ENCODE measurements at regions not wholly inside any gene's neighbourhood (a gene's known extent, or its start where the extent isn't known, plus 50 kb on each side); places are given as distances from the start of the nearest gene placed in this dataset.

DNA sequence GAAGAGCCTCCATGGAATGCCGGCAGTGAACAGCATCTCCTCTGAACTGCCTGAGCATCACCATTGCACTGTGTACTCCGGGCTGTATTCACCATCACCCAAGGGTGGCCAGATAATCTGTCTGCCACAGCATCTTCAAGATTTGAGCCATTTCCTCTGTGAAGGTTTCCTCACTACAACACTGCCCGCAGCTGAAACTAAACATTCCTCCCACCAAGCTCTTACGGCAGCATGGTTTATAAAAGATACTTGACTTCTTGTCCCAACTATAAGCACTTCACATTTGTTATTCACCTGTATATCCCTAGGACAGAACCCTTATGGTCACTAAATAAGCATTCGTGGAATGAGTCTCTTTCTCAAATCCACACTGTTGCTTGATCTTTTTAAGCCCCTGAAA, 125.9 kb downstream of the SST start:
- DNase-seq, result no peak
- intact Hi-C loops (cut with DNase I; ENCODE audit: low total_unique reads), result no loop called here
- Histone ChIP-seq H3K27ac (no peak overlapping the region), H3K36me3 (no peaks in the 10 kb centered on the region), H3K4me3 (no peak overlapping the region), H3K27me3 (peaks cover 0 to 2% of the 10 kb centered on the region in 2 donors), H3K9me3 (peaks cover 0 to 3% (median 0%) of the 10 kb centered on the region in 3 donors), H3K4me1 (no peaks in the 10 kb centered on the region)
- TF ChIP-seq, protein P1, sequence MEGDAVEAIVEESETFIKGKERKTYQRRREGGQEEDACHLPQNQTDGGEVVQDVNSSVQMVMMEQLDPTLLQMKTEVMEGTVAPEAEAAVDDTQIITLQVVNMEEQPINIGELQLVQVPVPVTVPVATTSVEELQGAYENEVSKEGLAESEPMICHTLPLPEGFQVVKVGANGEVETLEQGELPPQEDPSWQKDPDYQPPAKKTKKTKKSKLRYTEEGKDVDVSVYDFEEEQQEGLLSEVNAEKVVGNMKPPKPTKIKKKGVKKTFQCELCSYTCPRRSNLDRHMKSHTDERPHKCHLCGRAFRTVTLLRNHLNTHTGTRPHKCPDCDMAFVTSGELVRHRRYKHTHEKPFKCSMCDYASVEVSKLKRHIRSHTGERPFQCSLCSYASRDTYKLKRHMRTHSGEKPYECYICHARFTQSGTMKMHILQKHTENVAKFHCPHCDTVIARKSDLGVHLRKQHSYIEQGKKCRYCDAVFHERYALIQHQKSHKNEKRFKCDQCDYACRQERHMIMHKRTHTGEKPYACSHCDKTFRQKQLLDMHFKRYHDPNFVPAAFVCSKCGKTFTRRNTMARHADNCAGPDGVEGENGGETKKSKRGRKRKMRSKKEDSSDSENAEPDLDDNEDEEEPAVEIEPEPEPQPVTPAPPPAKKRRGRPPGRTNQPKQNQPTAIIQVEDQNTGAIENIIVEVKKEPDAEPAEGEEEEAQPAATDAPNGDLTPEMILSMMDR (IDR thresholded peaks at IDR 0.05), result no peak

DNA sequence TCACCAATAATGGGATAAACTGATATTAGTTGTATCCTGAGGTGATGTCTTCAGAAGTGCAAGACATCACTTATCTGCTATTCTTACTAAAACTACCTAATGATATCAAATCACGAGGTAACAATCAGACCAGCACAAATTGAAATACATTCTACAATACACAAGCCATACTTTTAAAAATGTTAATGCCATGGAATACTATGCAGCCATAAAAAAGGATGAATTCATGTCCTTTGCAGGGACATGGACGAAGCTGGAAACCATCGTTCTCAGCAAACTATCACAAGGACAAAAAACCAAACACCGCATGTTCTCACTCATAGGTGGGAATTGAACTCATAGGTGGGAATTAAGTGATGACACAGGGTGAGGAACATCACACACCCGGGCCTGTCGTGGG, 129.3 kb downstream of the SST start:
- Histone ChIP-seq H3K36me3 (no peaks in the 10 kb centered on the region), H3K4me3 (no peak overlapping the region), H3K27me3 (peaks cover 0 to 5% of the 10 kb centered on the region in 2 donors), H3K4me1 (no peaks in the 10 kb centered on the region), H3K27ac (no peak overlapping the region), H3K9me3 (peaks cover 0 to 3% (median 0%) of the 10 kb centered on the region in 3 donors)
- intact Hi-C loops (cut with DNase I; ENCODE audit: low total_unique reads), result no loop called here
- DNase-seq, result no peak
- TF ChIP-seq, protein P1 (IDR thresholded peaks at IDR 0.05), result no peak

GRCh38 chr3:187536185-187536584, 134.0 kb downstream of the SST start:
- intact Hi-C loops (cut with DNase I; ENCODE audit: low total_unique reads), result no loop called here
- peaks cover 0 to 2% of the 10 kb centered on the region in 2 donors for H3K27me3 ChIP-seq
- no peak overlapping the region for H3K4me3 ChIP-seq

DNA sequence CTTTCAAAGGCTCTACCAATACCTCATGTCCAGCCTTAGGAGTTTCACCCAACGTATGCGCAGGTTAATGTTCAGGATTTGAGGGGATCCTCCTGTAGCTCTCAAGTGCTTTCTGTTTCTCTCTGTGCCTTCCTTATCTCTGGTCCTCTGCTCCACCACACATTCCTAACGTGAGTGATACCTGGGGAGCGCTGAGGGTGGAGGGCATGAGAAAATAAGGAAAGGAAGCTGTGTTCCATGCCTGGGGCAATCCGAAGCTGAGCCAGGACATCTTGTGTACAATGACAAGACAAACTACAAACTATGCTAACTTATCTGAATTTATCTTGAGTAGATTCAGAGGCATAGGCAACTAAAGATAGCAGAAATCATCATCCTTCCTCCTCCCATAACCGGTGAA, 136.4 kb downstream of the SST start:
- DNase-seq, result no peak
- no peaks in the 10 kb centered on the region for H3K36me3 ChIP-seq
- peaks cover 0 to 2% of the 10 kb centered on the region in 2 donors for H3K27me3 ChIP-seq
- TF ChIP-seq, protein P1 (IDR thresholded peaks at IDR 0.05), result no peak
- H3K27ac ChIP-seq, result no peak overlapping the region
- H3K4me3 ChIP-seq, result no peak overlapping the region
- no peaks in the 10 kb centered on the region for H3K9me3 ChIP-seq
- no peaks in the 10 kb centered on the region for H3K4me1 ChIP-seq
- intact Hi-C loops (cut with DNase I; ENCODE audit: low total_unique reads), result no loop called here

More at GRCh38 chr3:187536185-187536584, 134.0 kb downstream of the SST start:
- H3K4me1 ChIP-seq, result no peaks in the 10 kb centered on the region
- DNase-seq, result no peak
- H3K27ac ChIP-seq, result no peak overlapping the region
- no peaks in the 10 kb centered on the region for H3K36me3 ChIP-seq
- TF ChIP-seq, protein P1 (IDR thresholded peaks at IDR 0.05), result no peak
- H3K9me3 ChIP-seq, result peaks cover 0 to 3% (median 0%) of the 10 kb centered on the region in 3 donors

- Histone ChIP-seq H3K4me3 (no peak overlapping the region), H3K9me3 (no peaks in the 10 kb centered on the region), H3K36me3 (no peaks in the 10 kb centered on the region), H3K27me3 (peaks cover 0 to 4% of the 10 kb centered on the region in 2 donors), H3K4me1 (no peaks in the 10 kb centered on the region), H3K27ac (no peak overlapping the region)
- DNase-seq, result no peak
- intact Hi-C loops (cut with DNase I; ENCODE audit: low total_unique reads), result no loop called here
- TF ChIP-seq, protein P1 (IDR thresholded peaks at IDR 0.05), result no peak
These were observed 138.4 kb downstream of the SST start for GRCh38 chr3:187531831-187532230.

DNA sequence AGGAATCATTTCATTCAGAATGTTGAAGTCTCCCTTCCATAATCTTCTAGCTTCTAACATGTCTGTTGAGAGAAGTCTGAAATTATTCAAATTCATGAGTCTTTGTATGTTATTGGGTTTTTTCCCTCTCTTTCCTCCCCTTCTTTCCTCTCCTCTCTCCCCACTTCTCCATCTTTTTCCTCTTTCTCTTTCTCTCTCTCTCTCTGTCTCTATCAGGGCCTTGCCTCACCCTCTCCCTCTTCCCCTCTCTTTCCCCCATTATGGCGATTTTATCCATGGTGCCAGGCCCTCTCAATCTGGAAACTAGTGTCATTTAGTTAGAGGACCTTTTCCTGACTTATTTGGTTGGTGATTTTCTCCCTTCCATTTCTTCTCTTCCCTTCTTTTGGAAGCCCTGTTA, 147.3 kb downstream of the SST start:
- DNase-seq, result no peak
- H3K9me3 ChIP-seq, result no peaks in the 10 kb centered on the region
- H3K27me3 ChIP-seq, result peaks cover 0 to 7% of the 10 kb centered on the region in 2 donors
- no peak overlapping the region for H3K27ac ChIP-seq
- H3K4me1 ChIP-seq, result no peaks in the 10 kb centered on the region
- H3K4me3 ChIP-seq, result no peak overlapping the region
- intact Hi-C loops (cut with DNase I; ENCODE audit: low total_unique reads), result no loop called here
- TF ChIP-seq, protein P1 (IDR thresholded peaks at IDR 0.05), result no peak
- H3K36me3 ChIP-seq, result no peaks in the 10 kb centered on the region

All from tibial artery (tissue), 4 donors.